Brain pericyte (primary cell): ENCODE measurements at regions not wholly inside any gene's neighbourhood (a gene's known extent, or its start where the extent isn't known, plus 50 kb on each side); places are given as distances from the start of the nearest gene placed in this dataset.
"Not testable (repeated sequence)": the region's sequence is repeated elsewhere in the genome, so short reads cannot be mapped to it uniquely, and the experiment has no call there.

Source experiments
- DNase-seq: peaks from one replicate; pipeline ENCODE4 v3.0.0-alpha.2; 2012; ENCODE audit warnings: low read depth, low spot score

- DNase-seq = no peak
Observed at GRCh38 chrX:150052226-150052625, 113.9 kb upstream of the EOLA2 start.

- no peak for DNase-seq
Observed at GRCh38 chrX:150058728-150059127, 120.4 kb upstream of the EOLA2 start.

- no peak for DNase-seq
Observed at GRCh38 chrX:150060406-150060805, 122.1 kb upstream of the EOLA2 start.

GRCh38 chrX:150062292-150063137, 124.2 kb upstream of the EOLA2 start:
- no peak for DNase-seq

GRCh38 chrX:150063138-150063518, 124.8 kb upstream of the EOLA2 start:
- DNase-seq = no peak

GRCh38 chrX:150063674-150064073, 125.4 kb upstream of the EOLA2 start:
- no peak for DNase-seq

GRCh38 chrX:150074175-150074574, 135.9 kb upstream of the EOLA2 start:
- no peak for DNase-seq

GRCh38 chrX:150080497-150080896, 142.2 kb upstream of the EOLA2 start:
- DNase-seq = no peak

- DNase-seq = no peak
Observed at GRCh38 chrX:150081076-150081475, 142.8 kb upstream of the EOLA2 start.

GRCh38 chrX:150084496-150085229, 146.4 kb upstream of the EOLA2 start:
- DNase-seq = no peak

- DNase-seq = no peak
Observed at GRCh38 chrX:150085881-150086280, 147.6 kb upstream of the EOLA2 start.

- no peak for DNase-seq
Observed at GRCh38 chrX:150086371-150086770, 148.1 kb upstream of the EOLA2 start.

- no peak for DNase-seq
Observed at GRCh38 chrX:150087612-150088011, 149.3 kb upstream of the EOLA2 start.

GRCh38 chrX:150088042-150088441, 149.8 kb upstream of the EOLA2 start:
- no peak for DNase-seq

GRCh38 chrX:150088766-150089518, 150.7 kb upstream of the EOLA2 start:
- DNase-seq = no peak

- DNase-seq = not testable (repeated sequence)
Observed at GRCh38 chrX:150091300-150091699, 153.0 kb upstream of the EOLA2 start.

GRCh38 chrX:150092549-150092948, 154.3 kb upstream of the EOLA2 start:
- DNase-seq = no peak

- DNase-seq = no peak
Observed at GRCh38 chrX:150094375-150094774, 156.1 kb upstream of the EOLA2 start.

GRCh38 chrX:150094996-150095395, 156.7 kb upstream of the EOLA2 start:
- DNase-seq = no peak

- DNase-seq = no peak
Observed at GRCh38 chrX:150099316-150099715, 161.0 kb upstream of the EOLA2 start.

GRCh38 chrX:150100261-150100660, 162.0 kb upstream of the EOLA2 start:
- DNase-seq = no peak

GRCh38 chrX:150118476-150118875, 180.2 kb upstream of the EOLA2 start:
- no peak for DNase-seq
